ENCODE measurements at regions not wholly inside any gene's neighbourhood (a gene's known extent, or its start where the extent isn't known, plus 50 kb on each side); places are given as distances from the start of the nearest gene placed in this dataset.

DNA sequence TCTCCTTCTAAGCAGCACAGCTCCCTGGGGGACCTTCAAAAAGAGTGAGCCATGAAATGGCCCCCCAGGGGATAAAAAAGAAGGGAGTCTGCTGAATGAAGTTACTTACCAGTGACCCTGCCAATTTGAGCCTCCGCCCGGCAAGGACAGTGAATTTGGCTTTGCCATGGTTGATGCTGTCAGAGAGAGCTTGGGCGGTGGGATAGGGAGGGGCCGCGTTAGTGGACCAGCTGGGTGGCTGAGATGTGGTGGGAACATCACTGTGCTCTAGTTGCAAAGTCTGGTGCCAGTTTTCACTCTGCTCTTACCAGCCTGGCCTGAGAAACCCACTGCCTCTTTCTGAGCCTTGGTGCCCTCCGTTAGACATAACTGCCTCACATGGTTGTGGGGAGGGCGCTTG is 114.6 kb downstream of the MRM1 start:
- Histone ChIP-seq H3K4me3 (no peak overlapping the region), H3K4me1 (replicated peaks in 1 of 2) (no peaks in the 10 kb centered on the region), H3K9me3 (replicated peaks in 1 of 3) (no peaks in the 10 kb centered on the region), H3K27ac (no peak overlapping the region), H3K36me3 (replicated peaks in 1 of 2) (no peaks in the 10 kb centered on the region), H3K27me3 (no peaks in the 10 kb centered on the region)
- intact Hi-C loops (cut with DNase I): no loop called here
- no peak for DNase-seq
- TF ChIP-seq, protein P1, sequence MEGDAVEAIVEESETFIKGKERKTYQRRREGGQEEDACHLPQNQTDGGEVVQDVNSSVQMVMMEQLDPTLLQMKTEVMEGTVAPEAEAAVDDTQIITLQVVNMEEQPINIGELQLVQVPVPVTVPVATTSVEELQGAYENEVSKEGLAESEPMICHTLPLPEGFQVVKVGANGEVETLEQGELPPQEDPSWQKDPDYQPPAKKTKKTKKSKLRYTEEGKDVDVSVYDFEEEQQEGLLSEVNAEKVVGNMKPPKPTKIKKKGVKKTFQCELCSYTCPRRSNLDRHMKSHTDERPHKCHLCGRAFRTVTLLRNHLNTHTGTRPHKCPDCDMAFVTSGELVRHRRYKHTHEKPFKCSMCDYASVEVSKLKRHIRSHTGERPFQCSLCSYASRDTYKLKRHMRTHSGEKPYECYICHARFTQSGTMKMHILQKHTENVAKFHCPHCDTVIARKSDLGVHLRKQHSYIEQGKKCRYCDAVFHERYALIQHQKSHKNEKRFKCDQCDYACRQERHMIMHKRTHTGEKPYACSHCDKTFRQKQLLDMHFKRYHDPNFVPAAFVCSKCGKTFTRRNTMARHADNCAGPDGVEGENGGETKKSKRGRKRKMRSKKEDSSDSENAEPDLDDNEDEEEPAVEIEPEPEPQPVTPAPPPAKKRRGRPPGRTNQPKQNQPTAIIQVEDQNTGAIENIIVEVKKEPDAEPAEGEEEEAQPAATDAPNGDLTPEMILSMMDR (IDR thresholded peaks at IDR 0.05): no peak
- TF ChIP-seq POLR2A (IDR thresholded peaks at IDR 0.05): no peak
- 82 to 93% (median 87%) methylated on average over 7 of the region's 7 CpGs for WGBS, 4 donors

DNA sequence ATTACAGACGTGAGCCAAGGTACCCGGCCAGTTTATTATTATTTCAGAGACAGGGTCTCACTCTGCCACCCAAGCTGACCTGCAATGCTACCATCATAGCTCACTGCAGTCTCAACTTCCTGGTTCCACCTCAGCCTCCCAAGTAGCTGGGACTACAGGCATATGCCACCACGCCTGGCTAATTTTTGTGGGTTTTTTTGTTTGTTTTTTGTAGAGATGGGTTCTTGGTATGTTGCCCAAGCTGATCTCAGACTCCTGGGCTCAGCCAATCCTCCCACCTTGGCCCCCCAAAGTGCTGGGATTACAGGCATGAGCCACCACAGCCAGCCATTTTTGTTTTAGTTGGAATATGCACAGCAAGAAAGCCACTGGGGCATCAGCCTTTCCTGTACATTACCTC is 115.7 kb downstream of the MRM1 start:
- Histone ChIP-seq H3K9me3 (replicated peaks in 1 of 3) (no peaks in the 10 kb centered on the region), H3K27ac (no peak overlapping the region), H3K27me3 (no peaks in the 10 kb centered on the region), H3K4me1 (replicated peaks in 1 of 2) (peaks cover 0 to 5% of the 10 kb centered on the region in 2 donors), H3K4me3 (no peak overlapping the region), H3K36me3 (replicated peaks in 1 of 2) (no peaks in the 10 kb centered on the region)
- TF ChIP-seq POLR2A (IDR thresholded peaks at IDR 0.05): no peak
- TF ChIP-seq, protein P1 (IDR thresholded peaks at IDR 0.05): no peak
- DNase-seq: no peak
- intact Hi-C loops (cut with DNase I): no loop called here
- WGBS, 4 donors: 66 to 81% (median 75%) methylated on average over 3 of the region's 3 CpGs

DNA sequence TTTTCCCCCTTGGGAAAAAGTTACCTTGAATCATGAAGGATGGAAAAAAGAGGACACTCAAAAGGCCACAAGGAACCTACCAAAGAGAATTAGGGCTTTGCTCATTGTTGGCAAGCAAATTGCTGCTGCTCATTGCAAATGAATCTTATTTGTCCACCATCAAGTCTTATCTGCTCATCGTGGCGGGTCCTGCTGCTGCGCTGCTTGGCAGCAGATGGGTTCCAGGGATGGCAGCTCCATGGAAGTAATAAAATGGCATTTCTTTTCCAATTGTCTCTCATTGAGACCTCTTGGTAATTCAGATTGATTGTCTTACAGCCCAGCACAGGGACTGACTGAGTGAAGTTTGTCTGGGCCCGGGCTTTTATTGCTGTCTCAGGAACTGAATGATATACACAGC is 118.7 kb downstream of the MRM1 start:
- no peak overlapping the region for H3K4me3 ChIP-seq
- WGBS, 4 donors: 76 to 93% (median 79%) methylated on average over 4 of the region's 4 CpGs

DNA sequence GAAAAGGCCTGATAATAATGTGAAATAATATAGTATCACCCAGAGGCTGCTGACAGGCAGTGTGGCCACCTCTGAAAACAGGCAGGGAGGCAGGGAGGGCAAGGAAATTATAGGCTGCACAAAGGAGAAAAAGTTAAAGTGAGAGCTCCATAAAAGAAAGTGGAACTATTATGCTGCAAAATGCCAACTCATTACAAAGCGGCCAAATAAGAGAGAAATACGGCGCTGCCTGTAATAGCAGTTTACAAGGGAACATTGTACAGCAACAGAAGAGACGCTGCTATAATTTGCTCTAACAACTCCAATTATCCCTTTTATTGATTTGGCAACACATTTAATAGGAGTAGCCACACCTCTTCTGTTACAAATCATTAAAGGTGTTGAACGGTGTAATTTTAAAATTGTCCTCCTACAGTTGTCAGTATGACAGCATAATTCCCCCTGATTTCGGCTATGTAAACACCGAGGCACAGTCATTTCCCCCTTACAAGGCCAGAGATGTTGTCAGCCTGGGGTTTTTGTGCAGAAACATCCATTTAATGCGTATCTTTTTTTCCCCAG is 120.3 kb downstream of the MRM1 start:
- no peak overlapping the region for H3K27ac ChIP-seq
- intact Hi-C loops (cut with DNase I): no loop called here
- DNase-seq: no peak
- WGBS, 4 donors: 34 to 45% (median 44%) methylated on average over 8 of the region's 8 CpGs
- H3K4me1 ChIP-seq (replicated peaks in 1 of 2): peaks cover 4 to 12% of the 10 kb centered on the region in 2 donors
- TF ChIP-seq, protein P1 (IDR thresholded peaks at IDR 0.05): no peak
- TF ChIP-seq POLR2A (IDR thresholded peaks at IDR 0.05): no peak
- H3K9me3 ChIP-seq (replicated peaks in 1 of 3): no peaks in the 10 kb centered on the region
- H3K4me3 ChIP-seq: peak overlapping the region in 1 of 4 donors; percentile 62
- no peaks in the 10 kb centered on the region for H3K27me3 ChIP-seq
- no peaks in the 10 kb centered on the region for H3K36me3 ChIP-seq (replicated peaks in 1 of 2)

More for the DNA sequence above, 118.7 kb downstream of the MRM1 start:
- Histone ChIP-seq H3K27me3 (no peaks in the 10 kb centered on the region), H3K4me1 (replicated peaks in 1 of 2) (peaks cover 4 to 12% of the 10 kb centered on the region in 2 donors), H3K9me3 (replicated peaks in 1 of 3) (no peaks in the 10 kb centered on the region), H3K36me3 (replicated peaks in 1 of 2) (no peaks in the 10 kb centered on the region), H3K27ac (no peak overlapping the region)
- intact Hi-C loops (cut with DNase I): no loop called here
- TF ChIP-seq POLR2A (IDR thresholded peaks at IDR 0.05): no peak
- TF ChIP-seq, protein P1 (IDR thresholded peaks at IDR 0.05): no peak
- no peak for DNase-seq

All from adrenal gland (tissue), 9 donors.